CD14-positive monocyte (primary cell): ENCODE measurements at regions not wholly inside any gene's neighbourhood (a gene's known extent, or its start where the extent isn't known, plus 50 kb on each side); places are given as distances from the start of the nearest gene placed in this dataset.

ENCODE experiments used
- DNase-seq, 3 donors: peaks; one replicate each; pipeline ENCODE4 v3.0.0-alpha.2; 2011 to 2022
- H2AFZ ChIP-seq: 2 replicates; pipeline ENCODE4 v1.6.0; 2012; ENCODE audit warnings: mild to moderate bottlenecking, low read depth, low read length, inconsistent platforms; ENCODE audit not compliant: insufficient read depth, poor library complexity, severe bottlenecking
- H3K27ac ChIP-seq, 2 donors: 1 replicate in 1 of 2; 2 replicates in 1 of 2; pipeline ENCODE4 v1.5.1; 2012 to 2013; ENCODE audit warnings: low read length in 2 of 2, control low read depth in 1 of 2, inconsistent platforms in 1 of 2, low read depth in 1 of 2, mild to moderate bottlenecking in 1 of 2
- H3K27me3 ChIP-seq, 2 donors: one replicate each; pipeline versions ENCODE4 v1.6.0 to v1.6.1; 2011 to 2013; ENCODE audit warnings: low read length in 2 of 2; ENCODE audit not compliant: control insufficient read depth in 2 of 2, insufficient read depth in 2 of 2
- H3K36me3 ChIP-seq, 2 donors: replicated peaks in 1 of 2; 1 replicate in 1 of 2; 2 replicates in 1 of 2; pipeline versions ENCODE4 v1.5.1 to v1.6.1; 2012 to 2013; ENCODE audit warnings: low read length in 2 of 2, control low read depth in 1 of 2, inconsistent platforms in 1 of 2, mild to moderate bottlenecking in 1 of 2; ENCODE audit not compliant: insufficient read depth in 2 of 2, control insufficient read depth in 1 of 2
- H3K4me1 ChIP-seq, 2 donors: 1 replicate in 1 of 2; 2 replicates in 1 of 2; pipeline versions ENCODE4 v1.5.1 to v1.6.1; 2012 to 2013; ENCODE audit warnings: low read length in 2 of 2, control low read depth in 1 of 2, inconsistent platforms in 1 of 2, mild to moderate bottlenecking in 1 of 2, moderate library complexity in 1 of 2; ENCODE audit not compliant: insufficient read depth in 2 of 2, control insufficient read depth in 1 of 2
- H3K4me2 ChIP-seq: replicated peaks from 2 replicates; pipeline ENCODE3; 2012; ENCODE audit warnings: low read length, moderate library complexity, mild to moderate bottlenecking; ENCODE audit not compliant: poor library complexity, severe bottlenecking; ENCODE audit errors: extremely low read depth
- H3K4me3 ChIP-seq, 3 experiments: fragments of 200-600 bp in 1 of 3; sonication (generic) in 1 of 3; replicated peaks in 1 of 3; 1 replicate in 2 of 3; 2 replicates in 1 of 3; pipeline ENCODE4 v1.5.1; 2011 to 2013; ENCODE audit warnings: low read length in 3 of 3, mild to moderate bottlenecking in 3 of 3, control low read depth in 2 of 3, low read depth in 2 of 3, inconsistent platforms in 1 of 3, moderate library complexity in 1 of 3
- H3K79me2 ChIP-seq: 2 replicates; pipeline ENCODE4 v1.6.0; 2012; ENCODE audit warnings: mild to moderate bottlenecking, control low read depth, inconsistent platforms, low read length, moderate library complexity; ENCODE audit not compliant: insufficient read depth
- H3K9ac ChIP-seq: 2 replicates; pipeline ENCODE4 v1.6.0; 2017; ENCODE audit warnings: low read length, mild to moderate bottlenecking; ENCODE audit not compliant: insufficient read depth, poor library complexity, severe bottlenecking
- H3K9me3 ChIP-seq, 2 donors: replicated peaks in 1 of 2; 1 replicate in 1 of 2; 2 replicates in 1 of 2; pipeline versions ENCODE4 v1.5.1 to v1.6.1; 2012 to 2013; ENCODE audit warnings: low read length in 2 of 2, control low read depth in 1 of 2; ENCODE audit not compliant: control insufficient read depth in 1 of 2, insufficient read depth in 1 of 2
- H4K20me1 ChIP-seq: 2 replicates; pipeline ENCODE4 v1.6.0; 2012; ENCODE audit warnings: mild to moderate bottlenecking, low read length, control low read depth, moderate library complexity; ENCODE audit not compliant: insufficient read depth
- H3K27ac Mint-ChIP-seq, 7 donors: one replicate each; pipeline ENCODE4 v1.8.0; 2020; ENCODE audit warnings: mild to moderate bottlenecking in 7 of 7, mixed read lengths in 7 of 7, moderate library complexity in 6 of 7, inconsistent platforms in 2 of 7
- H3K27me3 Mint-ChIP-seq, 3 donors: one replicate each; pipeline ENCODE4 v1.8.0; 2021 to 2022; ENCODE audit warnings: low read depth in 3 of 3, mild to moderate bottlenecking in 3 of 3, mixed read lengths in 3 of 3, moderate library complexity in 3 of 3, inconsistent platforms in 1 of 3
- H3K36me3 Mint-ChIP-seq, 2 donors: one replicate each; pipeline ENCODE4 v1.8.0; 2020; ENCODE audit warnings: mixed read lengths in 2 of 2, inconsistent platforms in 1 of 2, mild to moderate bottlenecking in 1 of 2
- H3K4me1 Mint-ChIP-seq: one replicate; pipeline ENCODE4 v1.8.0; 2020; ENCODE audit warnings: mild to moderate bottlenecking, mixed read lengths
- H3K4me3 Mint-ChIP-seq, 2 donors: one replicate each; pipeline ENCODE4 v1.8.0; 2020; ENCODE audit warnings: mild to moderate bottlenecking in 2 of 2, mixed read lengths in 2 of 2, moderate library complexity in 1 of 2
- H3K9me3 Mint-ChIP-seq, 7 donors: one replicate each; pipeline ENCODE4 v1.8.0; 2020 to 2022; ENCODE audit warnings: mixed read lengths in 7 of 7, mild to moderate bottlenecking in 6 of 7, moderate library complexity in 6 of 7, inconsistent platforms in 2 of 7
- WGBS: methylation state at CpG from one replicate; pipeline ENCODE4 v1.1.5; 2013; ENCODE audit warnings: missing lambda C conversion rate; ENCODE audit not compliant: insufficient coverage; 5-methylcytosine and 5-hydroxymethylcytosine counted together
- intact Hi-C, 2 donors: fragments of 100-400 bp; cut with micrococcal nuclease; formaldehyde crosslinking; loops; one replicate each; pipeline versions ENCODE4 v1.15.0 to v1.15.1; 2023
- TF ChIP-seq, protein P1 (sequence below): fragments of 200-600 bp; IDR thresholded peaks from one replicate; pipeline ENCODE4 v1.8.0; 2022; ENCODE audit warnings: antibody characterized with exemption, mild to moderate bottlenecking

DNA sequence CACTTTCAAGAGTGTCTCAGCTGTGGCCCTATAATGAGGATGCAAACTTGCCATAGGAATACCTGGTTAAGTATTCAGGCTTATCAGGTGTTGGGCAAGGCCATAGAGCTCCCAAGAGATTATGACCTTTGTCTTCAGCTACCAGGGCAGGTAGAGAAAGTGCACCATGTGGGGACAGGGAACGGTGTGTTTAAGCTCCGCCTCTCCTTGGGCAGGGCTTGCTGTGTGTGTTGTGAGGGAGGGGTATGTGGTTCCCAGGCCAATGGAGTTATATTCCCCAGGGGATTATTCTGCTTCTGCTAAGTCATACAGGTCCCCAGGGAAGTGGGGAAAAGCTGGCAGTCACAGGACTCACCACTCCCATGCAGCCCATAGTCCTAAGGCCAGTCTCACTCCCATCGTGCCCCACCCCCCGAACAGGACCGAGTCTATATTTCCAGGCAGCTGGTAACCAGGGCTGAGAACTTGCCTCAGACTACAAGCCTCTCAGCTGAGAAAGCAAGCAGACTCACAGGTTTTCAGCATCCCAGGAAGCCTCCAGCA is 660.2 kb downstream of the HTR1B start:
- Mint-ChIP-seq H3K27ac (no peak overlapping the region), H3K27me3 (no peaks in the 10 kb centered on the region), H3K9me3 (peaks cover 0 to 19% (median 10%) of the 10 kb centered on the region in 7 donors), H3K4me3 (peak overlapping the region in 1 of 2 donors; percentile 44), H3K36me3 (no peaks in the 10 kb centered on the region), H3K4me1 (no peaks in the 10 kb centered on the region)
- TF ChIP-seq, protein P1, sequence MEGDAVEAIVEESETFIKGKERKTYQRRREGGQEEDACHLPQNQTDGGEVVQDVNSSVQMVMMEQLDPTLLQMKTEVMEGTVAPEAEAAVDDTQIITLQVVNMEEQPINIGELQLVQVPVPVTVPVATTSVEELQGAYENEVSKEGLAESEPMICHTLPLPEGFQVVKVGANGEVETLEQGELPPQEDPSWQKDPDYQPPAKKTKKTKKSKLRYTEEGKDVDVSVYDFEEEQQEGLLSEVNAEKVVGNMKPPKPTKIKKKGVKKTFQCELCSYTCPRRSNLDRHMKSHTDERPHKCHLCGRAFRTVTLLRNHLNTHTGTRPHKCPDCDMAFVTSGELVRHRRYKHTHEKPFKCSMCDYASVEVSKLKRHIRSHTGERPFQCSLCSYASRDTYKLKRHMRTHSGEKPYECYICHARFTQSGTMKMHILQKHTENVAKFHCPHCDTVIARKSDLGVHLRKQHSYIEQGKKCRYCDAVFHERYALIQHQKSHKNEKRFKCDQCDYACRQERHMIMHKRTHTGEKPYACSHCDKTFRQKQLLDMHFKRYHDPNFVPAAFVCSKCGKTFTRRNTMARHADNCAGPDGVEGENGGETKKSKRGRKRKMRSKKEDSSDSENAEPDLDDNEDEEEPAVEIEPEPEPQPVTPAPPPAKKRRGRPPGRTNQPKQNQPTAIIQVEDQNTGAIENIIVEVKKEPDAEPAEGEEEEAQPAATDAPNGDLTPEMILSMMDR = no peak
- intact Hi-C loops = no loop called here
- Histone ChIP-seq H3K27me3 (no peaks in the 10 kb centered on the region), H3K9me3 (peaks cover 4 to 18% of the 10 kb centered on the region in 2 donors), H2AFZ (no peak overlapping the region), H3K4me1 (no peaks in the 10 kb centered on the region), H3K79me2 (no peaks in the 10 kb centered on the region), H4K20me1 (no peaks in the 10 kb centered on the region), H3K4me3 (no peak overlapping the region), H3K4me2 (no peak overlapping the region), H3K27ac (no peak overlapping the region), H3K36me3 (no peaks in the 10 kb centered on the region), H3K9ac (no peak overlapping the region)
- WGBS = 97% methylated on average over 4 of the region's 5 CpGs
- DNase-seq = no peak

DNA sequence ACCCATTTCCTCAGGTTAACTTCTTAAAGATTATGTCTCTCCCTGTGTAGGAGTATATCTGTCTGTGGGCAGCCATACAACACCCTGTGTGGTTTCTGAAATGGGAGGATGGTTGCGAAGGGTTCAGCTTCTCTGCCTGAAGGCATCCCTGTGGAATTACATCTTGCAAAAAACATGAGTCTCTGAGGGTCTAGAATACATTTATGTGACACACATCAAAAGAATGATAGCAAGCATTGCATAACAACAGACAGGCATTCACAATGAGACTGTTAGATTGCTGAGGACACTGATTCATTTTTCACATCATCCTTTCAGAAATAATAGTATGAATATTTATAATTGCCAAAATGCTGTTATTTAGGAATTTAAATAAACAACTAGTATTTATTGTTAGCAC is 670.9 kb downstream of the HTR1B start:
- no peak overlapping the region for H3K4me3 Mint-ChIP-seq

More for the DNA sequence above, 670.9 kb downstream of the HTR1B start:
- no peak overlapping the region for H3K27ac Mint-ChIP-seq
- H3K36me3 Mint-ChIP-seq = no peaks in the 10 kb centered on the region
- no peaks in the 10 kb centered on the region for H3K4me1 ChIP-seq
- H3K9me3 ChIP-seq = peaks cover 0 to 8% of the 10 kb centered on the region in 2 donors
- no peaks in the 10 kb centered on the region for H3K79me2 ChIP-seq
- peaks cover 0 to 7% (median 2%) of the 10 kb centered on the region in 7 donors for H3K9me3 Mint-ChIP-seq
- no peak overlapping the region for H3K4me3 ChIP-seq
- H3K4me2 ChIP-seq = no peak overlapping the region
- no peaks in the 10 kb centered on the region for H4K20me1 ChIP-seq
- no peak overlapping the region for H2AFZ ChIP-seq
- no peak overlapping the region for H3K9ac ChIP-seq
- intact Hi-C loops = no loop called here
- no CpG with 5 or more reads among the region's 1 CpG for WGBS
- no peak overlapping the region for H3K27ac ChIP-seq
- DNase-seq = no peak
- no peaks in the 10 kb centered on the region for H3K27me3 ChIP-seq
- H3K36me3 ChIP-seq = no peaks in the 10 kb centered on the region
- no peaks in the 10 kb centered on the region for H3K27me3 Mint-ChIP-seq
- TF ChIP-seq, protein P1 = no peak
- no peaks in the 10 kb centered on the region for H3K4me1 Mint-ChIP-seq
